ENCODE measurements at regions not wholly inside any gene's neighbourhood (a gene's known extent, or its start where the extent isn't known, plus 50 kb on each side); places are given as distances from the start of the nearest gene placed in this dataset.

GRCh38 chr6:47116606-47117005 lies 74.5 kb upstream of the ADGRF1 start:
- TF ChIP-seq FOXP2 (optimal IDR thresholded peaks at IDR 0.05; ENCODE audit: borderline replicate concordance, extremely low read depth, extremely low read length, insufficient read depth), result no peak
- no peak for TF ChIP-seq POLR2AphosphoS5 (IDR thresholded peaks at IDR 0.05; ENCODE audit: low read depth, low read length)
- no peak for TF ChIP-seq SIN3A (IDR thresholded peaks at IDR 0.05; ENCODE audit: borderline replicate concordance, insufficient read depth, low read length)
- TF ChIP-seq REST (IDR thresholded peaks at IDR 0.05; ENCODE audit: insufficient read depth in 1 of 2, low read depth in 2 of 2, low read length in 2 of 2), result no peak
- no peak for TF ChIP-seq TAF1 (IDR thresholded peaks at IDR 0.05; ENCODE audit: borderline replicate concordance, insufficient read depth, low read length)

- no peak for TF ChIP-seq SIN3A (IDR thresholded peaks at IDR 0.05; ENCODE audit: borderline replicate concordance, insufficient read depth, low read length)
- no peak for TF ChIP-seq TAF1 (IDR thresholded peaks at IDR 0.05; ENCODE audit: borderline replicate concordance, insufficient read depth, low read length)
- TF ChIP-seq POLR2AphosphoS5 (IDR thresholded peaks at IDR 0.05; ENCODE audit: low read depth, low read length), result no peak
- no peak for TF ChIP-seq FOXP2 (optimal IDR thresholded peaks at IDR 0.05; ENCODE audit: borderline replicate concordance, extremely low read depth, extremely low read length, insufficient read depth)
- TF ChIP-seq REST (IDR thresholded peaks at IDR 0.05; ENCODE audit: insufficient read depth in 1 of 2, low read depth in 2 of 2, low read length in 2 of 2), result no peak
Observed at GRCh38 chr6:47116086-47116485, 74.0 kb upstream of the ADGRF1 start.

- TF ChIP-seq POLR2AphosphoS5 (IDR thresholded peaks at IDR 0.05; ENCODE audit: low read depth, low read length) (no peak), REST (IDR thresholded peaks at IDR 0.05; ENCODE audit: insufficient read depth in 1 of 2, low read depth in 2 of 2, low read length in 2 of 2) (no peak), FOXP2 (optimal IDR thresholded peaks at IDR 0.05; ENCODE audit: borderline replicate concordance, extremely low read depth, extremely low read length, insufficient read depth) (no peak), SIN3A (IDR thresholded peaks at IDR 0.05; ENCODE audit: borderline replicate concordance, insufficient read depth, low read length) (no peak), TAF1 (IDR thresholded peaks at IDR 0.05; ENCODE audit: borderline replicate concordance, insufficient read depth, low read length) (no peak)
Observed at GRCh38 chr6:47114460-47114859, 72.3 kb upstream of the ADGRF1 start.

GRCh38 chr6:47112317-47112716 lies 70.2 kb upstream of the ADGRF1 start:
- TF ChIP-seq FOXP2 (optimal IDR thresholded peaks at IDR 0.05; ENCODE audit: borderline replicate concordance, extremely low read depth, extremely low read length, insufficient read depth) (no peak), REST (IDR thresholded peaks at IDR 0.05; ENCODE audit: insufficient read depth in 1 of 2, low read depth in 2 of 2, low read length in 2 of 2) (no peak), TAF1 (IDR thresholded peaks at IDR 0.05; ENCODE audit: borderline replicate concordance, insufficient read depth, low read length) (no peak), SIN3A (IDR thresholded peaks at IDR 0.05; ENCODE audit: borderline replicate concordance, insufficient read depth, low read length) (no peak), POLR2AphosphoS5 (IDR thresholded peaks at IDR 0.05; ENCODE audit: low read depth, low read length) (no peak)

- TF ChIP-seq SIN3A (IDR thresholded peaks at IDR 0.05; ENCODE audit: borderline replicate concordance, insufficient read depth, low read length), result no peak
- TF ChIP-seq TAF1 (IDR thresholded peaks at IDR 0.05; ENCODE audit: borderline replicate concordance, insufficient read depth, low read length), result no peak
- TF ChIP-seq REST (IDR thresholded peaks at IDR 0.05; ENCODE audit: insufficient read depth in 1 of 2, low read depth in 2 of 2, low read length in 2 of 2), result no peak
- no peak for TF ChIP-seq FOXP2 (optimal IDR thresholded peaks at IDR 0.05; ENCODE audit: borderline replicate concordance, extremely low read depth, extremely low read length, insufficient read depth)
- no peak for TF ChIP-seq POLR2AphosphoS5 (IDR thresholded peaks at IDR 0.05; ENCODE audit: low read depth, low read length)
Observed at GRCh38 chr6:47111685-47112084, 69.6 kb upstream of the ADGRF1 start.
